Mucosa of rectum (tissue), 2 donors: ENCODE measurements at regions not wholly inside any gene's neighbourhood (a gene's known extent, or its start where the extent isn't known, plus 50 kb on each side); places are given as distances from the start of the nearest gene placed in this dataset.

ENCODE experiments used
- H3K27ac ChIP-seq, 2 donors: one replicate each; pipeline ENCODE4 v1.7.0; 2013; ENCODE audit warnings: inconsistent platforms in 2 of 2, low read depth in 2 of 2, low read length in 2 of 2
- H3K27me3 ChIP-seq, 2 donors: one replicate each; pipeline ENCODE4 v1.7.0; 2013; ENCODE audit warnings: low read length in 2 of 2; ENCODE audit not compliant: control insufficient read depth in 2 of 2, insufficient read depth in 2 of 2
- H3K36me3 ChIP-seq, 2 donors: one replicate each; pipeline ENCODE4 v1.7.0; 2013; ENCODE audit warnings: low read length in 2 of 2; ENCODE audit not compliant: control insufficient read depth in 2 of 2, insufficient read depth in 2 of 2
- H3K4me1 ChIP-seq, 2 donors: one replicate each; pipeline ENCODE4 v1.7.0; 2013; ENCODE audit warnings: low read length in 2 of 2, mild to moderate bottlenecking in 1 of 2; ENCODE audit not compliant: control insufficient read depth in 2 of 2, insufficient read depth in 2 of 2
- H3K4me3 ChIP-seq, 2 donors: one replicate each; pipeline ENCODE4 v1.7.0; 2013; ENCODE audit warnings: low read length in 2 of 2
- H3K9ac ChIP-seq, 2 donors: one replicate each; pipeline ENCODE4 v1.7.0; 2013; ENCODE audit warnings: low read length in 2 of 2, low read depth in 1 of 2, mild to moderate bottlenecking in 1 of 2
- H3K9me3 ChIP-seq, 2 donors: one replicate each; pipeline ENCODE4 v1.7.0; 2013; ENCODE audit warnings: low read length in 2 of 2; ENCODE audit not compliant: control insufficient read depth in 2 of 2
- donor health status: healthy.
- donor health status: Normal muscosa, but diverticular disease.

GRCh38 chr2:217275091-217275490 lies 415.2 kb upstream of the TNP1 start:
- Histone ChIP-seq H3K9me3 (no peaks in the 10 kb centered on the region), H3K9ac (no peak overlapping the region), H3K4me3 (no peak overlapping the region), H3K27ac (no peak overlapping the region), H3K27me3 (no peaks in the 10 kb centered on the region), H3K4me1 (peaks cover 0 to 3% of the 10 kb centered on the region in 2 donors), H3K36me3 (no peaks in the 10 kb centered on the region)

GRCh38 chr2:217274578-217274977 lies 414.7 kb upstream of the TNP1 start:
- no peaks in the 10 kb centered on the region for H3K36me3 ChIP-seq
- H3K9ac ChIP-seq: no peak overlapping the region
- H3K4me1 ChIP-seq: peaks cover 0 to 3% of the 10 kb centered on the region in 2 donors
- no peak overlapping the region for H3K27ac ChIP-seq
- no peaks in the 10 kb centered on the region for H3K27me3 ChIP-seq
- H3K4me3 ChIP-seq: no peak overlapping the region
- no peaks in the 10 kb centered on the region for H3K9me3 ChIP-seq

- H3K36me3 ChIP-seq: no peaks in the 10 kb centered on the region
- H3K27ac ChIP-seq: no peak overlapping the region
- H3K9ac ChIP-seq: no peak overlapping the region
- no peaks in the 10 kb centered on the region for H3K9me3 ChIP-seq
- H3K27me3 ChIP-seq: no peaks in the 10 kb centered on the region
- H3K4me3 ChIP-seq: no peak overlapping the region
- H3K4me1 ChIP-seq: peaks cover 0 to 3% of the 10 kb centered on the region in 2 donors
These were observed 414.0 kb upstream of the TNP1 start for GRCh38 chr2:217273851-217274250.

GRCh38 chr2:217273162-217273561 lies 413.3 kb upstream of the TNP1 start:
- Histone ChIP-seq H3K27me3 (no peaks in the 10 kb centered on the region), H3K36me3 (no peaks in the 10 kb centered on the region), H3K27ac (no peak overlapping the region), H3K9me3 (no peaks in the 10 kb centered on the region), H3K4me3 (no peak overlapping the region), H3K4me1 (peaks cover 0 to 2% of the 10 kb centered on the region in 2 donors), H3K9ac (no peak overlapping the region)

- Histone ChIP-seq H3K4me3 (no peak overlapping the region), H3K27ac (no peak overlapping the region), H3K36me3 (no peaks in the 10 kb centered on the region), H3K4me1 (no peaks in the 10 kb centered on the region), H3K27me3 (no peaks in the 10 kb centered on the region), H3K9me3 (no peaks in the 10 kb centered on the region), H3K9ac (no peak overlapping the region)
These were observed 411.9 kb upstream of the TNP1 start for GRCh38 chr2:217271813-217272212.

- H3K9ac ChIP-seq: no peak overlapping the region
- no peaks in the 10 kb centered on the region for H3K27me3 ChIP-seq
- H3K4me3 ChIP-seq: no peak overlapping the region
- H3K27ac ChIP-seq: no peak overlapping the region
- H3K36me3 ChIP-seq: no peaks in the 10 kb centered on the region
- no peaks in the 10 kb centered on the region for H3K4me1 ChIP-seq
- no peaks in the 10 kb centered on the region for H3K9me3 ChIP-seq
These were observed 410.7 kb upstream of the TNP1 start for GRCh38 chr2:217270485-217271121.

- Histone ChIP-seq H3K4me3 (no peak overlapping the region), H3K27me3 (no peaks in the 10 kb centered on the region), H3K27ac (no peak overlapping the region), H3K9me3 (no peaks in the 10 kb centered on the region), H3K4me1 (no peaks in the 10 kb centered on the region), H3K9ac (no peak overlapping the region), H3K36me3 (no peaks in the 10 kb centered on the region)
These were observed 410.0 kb upstream of the TNP1 start for GRCh38 chr2:217269701-217270484.

GRCh38 chr2:217268978-217269377 lies 409.1 kb upstream of the TNP1 start:
- no peak overlapping the region for H3K4me3 ChIP-seq
- H3K9me3 ChIP-seq: no peaks in the 10 kb centered on the region
- no peak overlapping the region for H3K27ac ChIP-seq
- no peaks in the 10 kb centered on the region for H3K27me3 ChIP-seq
- no peak overlapping the region for H3K9ac ChIP-seq
- H3K4me1 ChIP-seq: no peaks in the 10 kb centered on the region
- no peaks in the 10 kb centered on the region for H3K36me3 ChIP-seq

- Histone ChIP-seq H3K4me1 (no peaks in the 10 kb centered on the region), H3K9me3 (no peaks in the 10 kb centered on the region), H3K36me3 (no peaks in the 10 kb centered on the region), H3K9ac (no peak overlapping the region), H3K27me3 (no peaks in the 10 kb centered on the region), H3K4me3 (no peak overlapping the region), H3K27ac (no peak overlapping the region)
These were observed 407.9 kb upstream of the TNP1 start for GRCh38 chr2:217267758-217268157.

GRCh38 chr2:217263756-217264155 lies 403.9 kb upstream of the TNP1 start:
- Histone ChIP-seq H3K9ac (no peak overlapping the region), H3K4me1 (no peaks in the 10 kb centered on the region), H3K9me3 (no peaks in the 10 kb centered on the region), H3K4me3 (no peak overlapping the region), H3K36me3 (no peaks in the 10 kb centered on the region), H3K27ac (no peak overlapping the region), H3K27me3 (no peaks in the 10 kb centered on the region)
